SK-N-SH treated with all-trans-retinoic acid at 6 μM for 48 hours (cell line): ENCODE measurements at regions not wholly inside any gene's neighbourhood (a gene's known extent, or its start where the extent isn't known, plus 50 kb on each side); places are given as distances from the start of the nearest gene placed in this dataset.

Experiments
- ARNTL ChIP-seq: fragments of 450-650 bp; formaldehyde crosslinking; IDR thresholded peaks from 2 replicates; pipeline ENCODE4 v1.5.0; 2020; ENCODE audit warnings: low read depth, mild to moderate bottlenecking, moderate library complexity, borderline replicate concordance
- BACH2 ChIP-seq: fragments of 250-450 bp; sonication (Bioruptor Pico); IDR thresholded peaks from 2 replicates; pipeline ENCODE4 v1.9.0; 2021; ENCODE audit warnings: mild to moderate bottlenecking, borderline replicate concordance
- CSDC2 ChIP-seq: fragments of 250-450 bp; sonication (Bioruptor Pico); IDR thresholded peaks from 2 replicates; pipeline ENCODE4 v1.5.0; 2020; ENCODE audit warnings: mild to moderate bottlenecking, moderate library complexity
- PPARA ChIP-seq: fragments of 250-450 bp; sonication (Bioruptor Pico); IDR thresholded peaks from 2 replicates; pipeline ENCODE4 v1.5.0; 2020; ENCODE audit warnings: mild to moderate bottlenecking, borderline replicate concordance
- RARB ChIP-seq: fragments of 250-450 bp; sonication (Bioruptor Pico); IDR thresholded peaks from 2 replicates; pipeline ENCODE4 v1.8.0; 2021; ENCODE audit warnings: mild to moderate bottlenecking, moderate library complexity
- SNAI2 ChIP-seq: fragments of 250-450 bp; sonication (Bioruptor Pico); IDR thresholded peaks from 2 replicates; pipeline ENCODE4 v1.5.0; 2020; ENCODE audit warnings: mild to moderate bottlenecking, moderate library complexity
- ZC3H10 ChIP-seq: fragments of 250-450 bp; sonication (Bioruptor Pico); IDR thresholded peaks from 2 replicates; pipeline ENCODE4 v1.5.1; 2021; ENCODE audit warnings: mild to moderate bottlenecking, moderate library complexity
- ZFP3 ChIP-seq: fragments of 250-450 bp; sonication (Bioruptor Pico); IDR thresholded peaks from 2 replicates; pipeline ENCODE4 v1.5.0; 2020; ENCODE audit warnings: mild to moderate bottlenecking, moderate library complexity
- ZFP30 ChIP-seq: fragments of 450-650 bp; formaldehyde crosslinking; IDR thresholded peaks from 2 replicates; pipeline ENCODE4 v1.5.0; 2022; ENCODE audit warnings: mild to moderate bottlenecking, moderate library complexity
- ZNF565 ChIP-seq: fragments of 450-650 bp; formaldehyde crosslinking; conservative IDR thresholded peaks from 2 replicates; pipeline ENCODE4 v1.5.0; 2020; ENCODE audit warnings: low read depth, mild to moderate bottlenecking, moderate library complexity
- TF ChIP-seq, protein P1 (sequence below): fragments of 250-450 bp; sonication (Bioruptor Pico); IDR thresholded peaks from 2 replicates; pipeline ENCODE4 v1.8.0; 2020; ENCODE audit warnings: mild to moderate bottlenecking, moderate library complexity, borderline replicate concordance
- TF ChIP-seq, protein P2 (sequence below): fragments of 250-450 bp; sonication (Bioruptor Pico); IDR thresholded peaks from 2 replicates; pipeline ENCODE4 v1.5.0; 2020; ENCODE audit warnings: mild to moderate bottlenecking, moderate library complexity
- TF ChIP-seq, protein P3 (sequence below): fragments of 250-450 bp; sonication (Bioruptor Pico); IDR thresholded peaks from 2 replicates; pipeline ENCODE4 v1.5.1; 2020; ENCODE audit warnings: low read depth, mild to moderate bottlenecking, moderate library complexity

DNA sequence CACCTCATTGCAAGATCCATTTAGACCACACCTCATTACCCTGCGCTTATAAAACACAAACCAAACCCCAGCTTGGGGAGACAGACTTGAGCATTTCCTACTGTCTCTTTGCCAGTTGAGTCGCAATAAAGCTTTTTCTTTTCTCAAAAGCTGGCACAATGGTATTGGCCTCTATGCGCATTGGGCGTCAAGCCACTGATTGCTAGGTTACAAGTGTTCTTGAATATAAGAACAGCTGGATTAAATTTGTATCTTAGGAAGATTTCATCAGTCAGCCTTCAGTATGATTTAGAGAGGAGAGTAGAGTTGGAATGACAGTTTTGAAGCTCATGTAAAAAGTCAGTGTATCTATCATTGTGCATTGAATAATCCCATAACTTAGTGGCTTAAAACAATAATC lies 84.9 kb upstream of the RAB4A start:
- TF ChIP-seq ZFP3 = no peak
- no peak for TF ChIP-seq ZNF565 (CRISPR knock-in tag)
- TF ChIP-seq RARB (CRISPR knock-in tag) = no peak
- no peak for TF ChIP-seq BACH2 (CRISPR knock-in tag)
- no peak for TF ChIP-seq ZC3H10 (CRISPR knock-in tag)
- TF ChIP-seq, protein P1, sequence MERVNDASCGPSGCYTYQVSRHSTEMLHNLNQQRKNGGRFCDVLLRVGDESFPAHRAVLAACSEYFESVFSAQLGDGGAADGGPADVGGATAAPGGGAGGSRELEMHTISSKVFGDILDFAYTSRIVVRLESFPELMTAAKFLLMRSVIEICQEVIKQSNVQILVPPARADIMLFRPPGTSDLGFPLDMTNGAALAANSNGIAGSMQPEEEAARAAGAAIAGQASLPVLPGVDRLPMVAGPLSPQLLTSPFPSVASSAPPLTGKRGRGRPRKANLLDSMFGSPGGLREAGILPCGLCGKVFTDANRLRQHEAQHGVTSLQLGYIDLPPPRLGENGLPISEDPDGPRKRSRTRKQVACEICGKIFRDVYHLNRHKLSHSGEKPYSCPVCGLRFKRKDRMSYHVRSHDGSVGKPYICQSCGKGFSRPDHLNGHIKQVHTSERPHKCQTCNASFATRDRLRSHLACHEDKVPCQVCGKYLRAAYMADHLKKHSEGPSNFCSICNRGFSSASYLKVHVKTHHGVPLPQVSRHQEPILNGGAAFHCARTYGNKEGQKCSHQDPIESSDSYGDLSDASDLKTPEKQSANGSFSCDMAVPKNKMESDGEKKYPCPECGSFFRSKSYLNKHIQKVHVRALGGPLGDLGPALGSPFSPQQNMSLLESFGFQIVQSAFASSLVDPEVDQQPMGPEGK (CRISPR knock-in tag) = no peak
- TF ChIP-seq, protein P2, sequence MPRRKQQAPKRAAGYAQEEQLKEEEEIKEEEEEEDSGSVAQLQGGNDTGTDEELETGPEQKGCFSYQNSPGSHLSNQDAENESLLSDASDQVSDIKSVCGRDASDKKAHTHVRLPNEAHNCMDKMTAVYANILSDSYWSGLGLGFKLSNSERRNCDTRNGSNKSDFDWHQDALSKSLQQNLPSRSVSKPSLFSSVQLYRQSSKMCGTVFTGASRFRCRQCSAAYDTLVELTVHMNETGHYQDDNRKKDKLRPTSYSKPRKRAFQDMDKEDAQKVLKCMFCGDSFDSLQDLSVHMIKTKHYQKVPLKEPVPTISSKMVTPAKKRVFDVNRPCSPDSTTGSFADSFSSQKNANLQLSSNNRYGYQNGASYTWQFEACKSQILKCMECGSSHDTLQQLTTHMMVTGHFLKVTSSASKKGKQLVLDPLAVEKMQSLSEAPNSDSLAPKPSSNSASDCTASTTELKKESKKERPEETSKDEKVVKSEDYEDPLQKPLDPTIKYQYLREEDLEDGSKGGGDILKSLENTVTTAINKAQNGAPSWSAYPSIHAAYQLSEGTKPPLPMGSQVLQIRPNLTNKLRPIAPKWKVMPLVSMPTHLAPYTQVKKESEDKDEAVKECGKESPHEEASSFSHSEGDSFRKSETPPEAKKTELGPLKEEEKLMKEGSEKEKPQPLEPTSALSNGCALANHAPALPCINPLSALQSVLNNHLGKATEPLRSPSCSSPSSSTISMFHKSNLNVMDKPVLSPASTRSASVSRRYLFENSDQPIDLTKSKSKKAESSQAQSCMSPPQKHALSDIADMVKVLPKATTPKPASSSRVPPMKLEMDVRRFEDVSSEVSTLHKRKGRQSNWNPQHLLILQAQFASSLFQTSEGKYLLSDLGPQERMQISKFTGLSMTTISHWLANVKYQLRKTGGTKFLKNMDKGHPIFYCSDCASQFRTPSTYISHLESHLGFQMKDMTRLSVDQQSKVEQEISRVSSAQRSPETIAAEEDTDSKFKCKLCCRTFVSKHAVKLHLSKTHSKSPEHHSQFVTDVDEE (CRISPR knock-in tag) = no peak
- no peak for TF ChIP-seq CSDC2 (CRISPR knock-in tag)
- no peak for TF ChIP-seq ZFP30
- TF ChIP-seq, protein P3, sequence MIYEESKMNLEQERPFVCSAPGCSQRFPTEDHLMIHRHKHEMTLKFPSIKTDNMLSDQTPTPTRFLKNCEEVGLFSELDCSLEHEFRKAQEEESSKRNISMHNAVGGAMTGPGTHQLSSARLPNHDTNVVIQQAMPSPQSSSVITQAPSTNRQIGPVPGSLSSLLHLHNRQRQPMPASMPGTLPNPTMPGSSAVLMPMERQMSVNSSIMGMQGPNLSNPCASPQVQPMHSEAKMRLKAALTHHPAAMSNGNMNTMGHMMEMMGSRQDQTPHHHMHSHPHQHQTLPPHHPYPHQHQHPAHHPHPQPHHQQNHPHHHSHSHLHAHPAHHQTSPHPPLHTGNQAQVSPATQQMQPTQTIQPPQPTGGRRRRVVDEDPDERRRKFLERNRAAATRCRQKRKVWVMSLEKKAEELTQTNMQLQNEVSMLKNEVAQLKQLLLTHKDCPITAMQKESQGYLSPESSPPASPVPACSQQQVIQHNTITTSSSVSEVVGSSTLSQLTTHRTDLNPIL (CRISPR knock-in tag) = no peak
- no peak for TF ChIP-seq ARNTL
- TF ChIP-seq SNAI2 = no peak
- no peak for TF ChIP-seq PPARA (CRISPR knock-in tag)
